GM13977 (cell line): ENCODE measurements at regions not wholly inside any gene's neighbourhood (a gene's known extent, or its start where the extent isn't known, plus 50 kb on each side); places are given as distances from the start of the nearest gene placed in this dataset.

ENCODE experiments used
- DNase-seq: peaks from one replicate; pipeline ENCODE4 v3.0.0; 2012; ENCODE audit warnings: low spot score
- in situ Hi-C: fragments of 300-500 bp; cut with MboI; formaldehyde crosslinking; loops from one replicate; pipeline ENCODE4 v1.12.0; 2022; ENCODE audit warnings: low sequenced_read_pairs, low pct_unique_long_range_greater_than_20kb, mixed read lengths, inconsistent platforms; ENCODE audit not compliant: unreplicated experiment
- TF ChIP-seq, protein P1 (sequence below): IDR thresholded peaks from 2 replicates; pipeline ENCODE4 v1.5.1; 2012; ENCODE audit warnings: mild to moderate bottlenecking, control low read depth; ENCODE audit not compliant: insufficient read depth; ENCODE audit errors: extremely low read depth, missing control alignments

DNA sequence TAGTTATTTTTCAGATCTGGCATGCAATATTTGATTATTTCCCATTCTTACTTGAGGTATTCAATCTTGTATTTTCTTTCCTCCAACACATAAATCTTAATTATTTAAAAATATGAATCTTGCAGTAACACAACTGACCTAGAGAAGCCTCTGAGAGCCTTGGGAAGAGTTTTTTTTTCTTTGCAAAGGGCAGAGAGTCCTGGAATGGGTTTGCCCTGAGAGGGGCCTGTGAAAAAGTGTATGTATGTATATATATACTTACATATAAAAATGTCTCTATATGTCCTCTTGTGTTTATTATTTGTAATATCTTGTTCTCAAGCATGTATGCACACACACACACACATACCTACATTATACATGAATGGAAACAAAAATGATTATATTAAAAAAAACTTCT is 801.2 kb upstream of the SLITRK1 start:
- TF ChIP-seq, protein P1, sequence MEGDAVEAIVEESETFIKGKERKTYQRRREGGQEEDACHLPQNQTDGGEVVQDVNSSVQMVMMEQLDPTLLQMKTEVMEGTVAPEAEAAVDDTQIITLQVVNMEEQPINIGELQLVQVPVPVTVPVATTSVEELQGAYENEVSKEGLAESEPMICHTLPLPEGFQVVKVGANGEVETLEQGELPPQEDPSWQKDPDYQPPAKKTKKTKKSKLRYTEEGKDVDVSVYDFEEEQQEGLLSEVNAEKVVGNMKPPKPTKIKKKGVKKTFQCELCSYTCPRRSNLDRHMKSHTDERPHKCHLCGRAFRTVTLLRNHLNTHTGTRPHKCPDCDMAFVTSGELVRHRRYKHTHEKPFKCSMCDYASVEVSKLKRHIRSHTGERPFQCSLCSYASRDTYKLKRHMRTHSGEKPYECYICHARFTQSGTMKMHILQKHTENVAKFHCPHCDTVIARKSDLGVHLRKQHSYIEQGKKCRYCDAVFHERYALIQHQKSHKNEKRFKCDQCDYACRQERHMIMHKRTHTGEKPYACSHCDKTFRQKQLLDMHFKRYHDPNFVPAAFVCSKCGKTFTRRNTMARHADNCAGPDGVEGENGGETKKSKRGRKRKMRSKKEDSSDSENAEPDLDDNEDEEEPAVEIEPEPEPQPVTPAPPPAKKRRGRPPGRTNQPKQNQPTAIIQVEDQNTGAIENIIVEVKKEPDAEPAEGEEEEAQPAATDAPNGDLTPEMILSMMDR = no peak
- DNase-seq = no peak
- in situ Hi-C loops = no loop called here

DNA sequence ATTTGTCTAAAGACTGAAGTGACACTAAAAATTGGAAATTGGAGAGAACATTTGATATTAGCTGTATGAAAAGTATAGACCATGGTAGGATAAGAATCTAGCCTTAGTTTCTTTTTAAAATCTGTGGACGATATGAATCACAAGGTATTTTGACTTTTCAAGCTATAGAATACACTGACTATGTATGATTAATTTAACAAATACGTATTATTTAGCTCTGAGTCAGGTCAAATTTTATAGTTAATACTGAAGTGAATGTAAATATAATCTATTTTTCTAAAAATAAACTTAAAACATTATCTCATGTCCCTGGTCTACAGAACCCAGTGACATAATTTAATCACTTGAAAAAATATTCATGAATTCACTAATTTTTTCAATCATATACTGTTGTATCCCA is 795.6 kb upstream of the SLITRK1 start:
- in situ Hi-C loops = no loop called here
- TF ChIP-seq, protein P1 = no peak
- DNase-seq = no peak

DNA sequence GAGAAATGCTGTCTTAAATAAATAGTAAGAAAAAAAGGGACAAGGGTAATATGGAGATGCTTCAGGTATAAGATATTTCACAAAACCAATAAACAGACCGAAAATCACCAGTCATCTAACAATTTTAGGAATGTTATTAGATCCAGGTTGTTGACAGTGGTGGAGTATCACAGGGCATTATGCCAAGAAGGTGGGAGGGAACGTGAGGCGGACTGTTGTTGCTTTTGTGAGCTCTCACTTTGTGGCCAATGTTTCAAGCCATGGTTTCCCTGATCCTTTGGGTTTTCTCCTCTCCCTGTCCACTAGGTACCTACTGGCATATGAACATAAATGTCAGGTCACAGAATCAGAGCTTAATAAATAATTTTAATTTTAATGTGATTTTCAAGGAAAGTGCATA is 790.3 kb upstream of the SLITRK1 start:
- TF ChIP-seq, protein P1 = no peak
- DNase-seq = no peak
- in situ Hi-C loops = no loop called here

DNA sequence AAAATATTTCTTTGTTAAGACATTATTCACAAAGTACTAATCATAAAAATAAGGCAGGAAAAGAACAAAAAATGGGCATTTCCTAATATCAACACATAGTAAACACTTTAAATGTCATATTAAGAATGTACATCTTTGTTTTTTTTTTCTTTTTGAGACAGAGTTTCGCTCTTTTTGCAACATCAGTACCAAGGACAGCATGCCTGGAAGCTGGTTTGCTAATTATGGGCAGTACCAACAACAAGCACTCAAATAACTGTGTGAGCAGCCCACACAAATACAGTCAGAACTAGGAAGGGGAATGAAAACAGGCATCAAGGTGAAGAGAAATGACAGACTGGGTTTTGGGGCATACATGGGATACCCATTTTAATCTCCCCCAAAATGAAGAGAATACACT is 788.0 kb upstream of the SLITRK1 start:
- in situ Hi-C loops = no loop called here
- TF ChIP-seq, protein P1 = no peak
- no peak for DNase-seq

DNA sequence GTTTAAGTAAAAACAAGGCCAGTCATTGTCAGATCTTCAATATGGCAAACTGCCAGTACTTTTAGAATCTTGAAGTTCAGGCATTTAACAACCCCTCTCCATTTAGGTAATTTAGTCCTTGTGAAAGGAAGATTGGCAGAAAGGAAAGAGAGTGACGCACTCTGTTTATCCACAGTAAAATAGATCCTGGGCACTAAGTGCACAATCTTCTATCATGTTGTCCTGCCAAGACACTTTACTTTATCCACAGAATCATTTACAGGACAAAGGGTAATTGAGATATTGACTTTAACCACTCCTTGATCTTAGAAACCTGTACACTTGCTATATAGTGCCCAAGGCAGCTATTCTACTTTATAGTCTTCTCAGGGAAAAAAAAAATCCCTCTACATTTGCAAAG is 786.4 kb upstream of the SLITRK1 start:
- TF ChIP-seq, protein P1 = no peak
- in situ Hi-C loops = no loop called here
- no peak for DNase-seq

DNA sequence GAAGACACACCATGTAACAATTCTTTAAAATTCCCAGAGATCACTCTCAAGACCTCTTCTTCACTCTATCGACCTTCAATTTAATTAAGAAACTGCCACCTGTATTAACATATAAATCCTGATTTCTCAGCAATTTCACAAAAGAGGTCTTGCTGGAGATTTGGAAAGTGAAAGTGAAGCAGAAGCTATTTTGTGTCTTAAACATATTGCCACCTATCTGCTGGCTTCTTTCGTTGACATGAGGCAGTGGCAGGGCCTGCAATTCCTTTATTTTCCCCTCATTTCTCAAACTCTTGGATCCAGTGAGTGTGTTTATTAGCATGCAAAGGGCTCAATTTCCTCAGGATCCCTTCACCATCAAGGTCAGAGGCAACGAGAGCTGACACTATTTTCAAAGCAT is 780.2 kb upstream of the SLITRK1 start:
- no peak for DNase-seq
- TF ChIP-seq, protein P1 = no peak
- in situ Hi-C loops = no loop called here

DNA sequence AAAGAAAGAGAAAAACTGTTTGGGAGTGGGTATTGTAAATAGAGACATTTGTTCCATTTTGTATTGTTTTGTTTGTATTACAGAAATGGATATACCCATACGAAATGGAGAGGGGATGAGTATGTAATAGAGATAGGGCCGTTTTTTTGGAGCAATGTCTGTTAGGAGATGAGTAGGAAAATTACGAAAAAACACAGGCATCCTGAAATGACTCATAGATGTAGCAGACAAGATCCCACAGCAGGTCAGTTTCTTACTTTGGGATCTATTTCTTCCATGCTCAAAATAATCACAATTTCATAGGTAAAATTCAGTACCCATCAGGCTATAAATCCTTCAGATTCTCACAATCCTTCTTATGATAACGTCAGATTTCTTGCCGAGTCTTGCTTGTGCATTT is 779.4 kb upstream of the SLITRK1 start:
- DNase-seq = no peak
- TF ChIP-seq, protein P1 = no peak
- in situ Hi-C loops = no loop called here
